ENCODE measurements at regions not wholly inside any gene's neighbourhood (a gene's known extent, or its start where the extent isn't known, plus 50 kb on each side); places are given as distances from the start of the nearest gene placed in this dataset.

- peak; percentile 54 for DNase-seq (ENCODE audit: low read depth)
Observed at GRCh38 chr5:74576941-74577456, 63.5 kb downstream of the ENC1 start.

- DNase-seq (ENCODE audit: low read depth), result no peak
Observed at GRCh38 chr5:74575741-74576538, 64.6 kb downstream of the ENC1 start.

GRCh38 chr5:74570250-74570649, 70.3 kb downstream of the ENC1 start:
- no peak for DNase-seq (ENCODE audit: low read depth)

GRCh38 chr5:74567411-74567995, 73.0 kb downstream of the ENC1 start:
- no peak for DNase-seq (ENCODE audit: low read depth)

GRCh38 chr5:74562122-74562521, 78.4 kb downstream of the ENC1 start:
- DNase-seq (ENCODE audit: low read depth), result no peak

- no peak for DNase-seq (ENCODE audit: low read depth)
Observed at GRCh38 chr5:74560245-74560644, 80.3 kb downstream of the ENC1 start.

- no peak for DNase-seq (ENCODE audit: low read depth)
Observed at GRCh38 chr5:74556631-74557595, 83.6 kb downstream of the ENC1 start.

GRCh38 chr5:74556006-74556405, 84.5 kb downstream of the ENC1 start:
- DNase-seq (ENCODE audit: low read depth), result no peak

GRCh38 chr5:74552101-74552500, 88.4 kb downstream of the ENC1 start:
- no peak for DNase-seq (ENCODE audit: low read depth)

GRCh38 chr5:74550927-74551326, 89.6 kb downstream of the ENC1 start:
- no peak for DNase-seq (ENCODE audit: low read depth)

- DNase-seq (ENCODE audit: low read depth), result no peak
Observed at GRCh38 chr5:74549384-74549783, 91.1 kb downstream of the ENC1 start.

- DNase-seq (ENCODE audit: low read depth), result no peak
Observed at GRCh38 chr5:74546796-74547195, 93.7 kb downstream of the ENC1 start.

GRCh38 chr5:74544811-74545210, 95.7 kb downstream of the ENC1 start:
- DNase-seq (ENCODE audit: low read depth), result no peak

GRCh38 chr5:74543162-74543995, 97.1 kb downstream of the ENC1 start:
- DNase-seq (ENCODE audit: low read depth), result no peak

GRCh38 chr5:74542482-74542881, 98.0 kb downstream of the ENC1 start:
- DNase-seq (ENCODE audit: low read depth), result no peak

- DNase-seq (ENCODE audit: low read depth), result no peak
Observed at GRCh38 chr5:74541381-74541781, 99.1 kb downstream of the ENC1 start.

GRCh38 chr5:74540622-74541021, 99.9 kb downstream of the ENC1 start:
- no peak for DNase-seq (ENCODE audit: low read depth)

- DNase-seq (ENCODE audit: low read depth), result no peak
Observed at GRCh38 chr5:74539986-74540385, 100.5 kb downstream of the ENC1 start.

GRCh38 chr5:74538206-74538661, 102.3 kb downstream of the ENC1 start:
- no peak for DNase-seq (ENCODE audit: low read depth)

GRCh38 chr5:74536658-74537057, 103.9 kb downstream of the ENC1 start:
- DNase-seq (ENCODE audit: low read depth), result no peak

- no peak for DNase-seq (ENCODE audit: low read depth)
Observed at GRCh38 chr5:74535926-74536325, 104.6 kb downstream of the ENC1 start.
